ENCODE measurements at regions not wholly inside any gene's neighbourhood (a gene's known extent, or its start where the extent isn't known, plus 50 kb on each side); places are given as distances from the start of the nearest gene placed in this dataset.

- peaks cover 2% of the 10 kb centered on the region for H3K27me3 Mint-ChIP-seq
- POLR2A ChIA-PET = no interaction called here
- CTCF ChIA-PET = no interaction called here
- no peak overlapping the region for H3K4me3 Mint-ChIP-seq
- no peak overlapping the region for H3K4me3 ChIP-seq (ENCODE audit: control extremely low read depth in 1 of 5, extremely low read depth in 1 of 5, insufficient read depth in 1 of 5, low read depth in 2 of 5, low read length in 4 of 5)
- H3K27ac ChIP-seq (ENCODE audit: low read length in 2 of 2) = no peak overlapping the region
- H4K20me1 ChIP-seq (ENCODE audit: control insufficient read depth, insufficient read depth, low read length, poor library complexity, severe bottlenecking) = no peaks in the 10 kb centered on the region
- H3K4me1 Mint-ChIP-seq = peaks cover 21% of the 10 kb centered on the region
- H3K36me3 ChIP-seq (replicated peaks in 1 of 2; ENCODE audit: control extremely low read depth in 1 of 2, control insufficient read depth in 1 of 2, extremely low read depth in 1 of 2, insufficient read depth in 2 of 2, low read length in 1 of 2) = no peaks in the 10 kb centered on the region
- no peak for TF ChIP-seq EZH2 (IDR thresholded peaks at IDR 0.05; ENCODE audit: borderline replicate concordance, insufficient read depth, low read depth, low read length, poor library complexity, severe bottlenecking)
- TF ChIP-seq, protein P1, sequence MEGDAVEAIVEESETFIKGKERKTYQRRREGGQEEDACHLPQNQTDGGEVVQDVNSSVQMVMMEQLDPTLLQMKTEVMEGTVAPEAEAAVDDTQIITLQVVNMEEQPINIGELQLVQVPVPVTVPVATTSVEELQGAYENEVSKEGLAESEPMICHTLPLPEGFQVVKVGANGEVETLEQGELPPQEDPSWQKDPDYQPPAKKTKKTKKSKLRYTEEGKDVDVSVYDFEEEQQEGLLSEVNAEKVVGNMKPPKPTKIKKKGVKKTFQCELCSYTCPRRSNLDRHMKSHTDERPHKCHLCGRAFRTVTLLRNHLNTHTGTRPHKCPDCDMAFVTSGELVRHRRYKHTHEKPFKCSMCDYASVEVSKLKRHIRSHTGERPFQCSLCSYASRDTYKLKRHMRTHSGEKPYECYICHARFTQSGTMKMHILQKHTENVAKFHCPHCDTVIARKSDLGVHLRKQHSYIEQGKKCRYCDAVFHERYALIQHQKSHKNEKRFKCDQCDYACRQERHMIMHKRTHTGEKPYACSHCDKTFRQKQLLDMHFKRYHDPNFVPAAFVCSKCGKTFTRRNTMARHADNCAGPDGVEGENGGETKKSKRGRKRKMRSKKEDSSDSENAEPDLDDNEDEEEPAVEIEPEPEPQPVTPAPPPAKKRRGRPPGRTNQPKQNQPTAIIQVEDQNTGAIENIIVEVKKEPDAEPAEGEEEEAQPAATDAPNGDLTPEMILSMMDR (IDR thresholded peaks at IDR 0.05) = no peak
- no peak overlapping the region for H3K9ac ChIP-seq (ENCODE audit: low read length)
- ATAC-seq (ENCODE audit: low read depth) (no peak), DNase-seq (no peak)
- H3K4me2 ChIP-seq (replicated peaks; ENCODE audit: low read depth, low read length, poor library complexity, severe bottlenecking) = no peak overlapping the region
- H3K27me3 ChIP-seq (replicated peaks in 1 of 4; ENCODE audit: control extremely low read depth in 1 of 4, control insufficient read depth in 3 of 4, insufficient read depth in 4 of 4, low read length in 3 of 4) = no peaks in the 10 kb centered on the region
- intact Hi-C loops (cut with micrococcal nuclease) = no loop called here
- H2AFZ ChIP-seq (ENCODE audit: insufficient read depth, low read depth, low read length, poor library complexity, severe bottlenecking) = no peak overlapping the region
- no peaks in the 10 kb centered on the region for H3K9me3 ChIP-seq (ENCODE audit: control extremely low read depth in 1 of 3, control insufficient read depth in 2 of 3, insufficient read depth in 1 of 3, low read length in 2 of 3)
- peaks cover 11 to 14% of the 10 kb centered on the region in 2 donors for H3K4me1 ChIP-seq (ENCODE audit: control insufficient read depth in 2 of 2, insufficient read depth in 2 of 2, low read length in 2 of 2)
- no peaks in the 10 kb centered on the region for H3K9me3 Mint-ChIP-seq (ENCODE audit: insufficient read depth)
- no peak overlapping the region for H3K27ac Mint-ChIP-seq
- no peaks in the 10 kb centered on the region for H3K79me2 ChIP-seq (ENCODE audit: control insufficient read depth, insufficient read depth, low read length)
Observed at GRCh38 chr1:200332716-200333115, 77.1 kb downstream of the ZNF281 start.

DNA sequence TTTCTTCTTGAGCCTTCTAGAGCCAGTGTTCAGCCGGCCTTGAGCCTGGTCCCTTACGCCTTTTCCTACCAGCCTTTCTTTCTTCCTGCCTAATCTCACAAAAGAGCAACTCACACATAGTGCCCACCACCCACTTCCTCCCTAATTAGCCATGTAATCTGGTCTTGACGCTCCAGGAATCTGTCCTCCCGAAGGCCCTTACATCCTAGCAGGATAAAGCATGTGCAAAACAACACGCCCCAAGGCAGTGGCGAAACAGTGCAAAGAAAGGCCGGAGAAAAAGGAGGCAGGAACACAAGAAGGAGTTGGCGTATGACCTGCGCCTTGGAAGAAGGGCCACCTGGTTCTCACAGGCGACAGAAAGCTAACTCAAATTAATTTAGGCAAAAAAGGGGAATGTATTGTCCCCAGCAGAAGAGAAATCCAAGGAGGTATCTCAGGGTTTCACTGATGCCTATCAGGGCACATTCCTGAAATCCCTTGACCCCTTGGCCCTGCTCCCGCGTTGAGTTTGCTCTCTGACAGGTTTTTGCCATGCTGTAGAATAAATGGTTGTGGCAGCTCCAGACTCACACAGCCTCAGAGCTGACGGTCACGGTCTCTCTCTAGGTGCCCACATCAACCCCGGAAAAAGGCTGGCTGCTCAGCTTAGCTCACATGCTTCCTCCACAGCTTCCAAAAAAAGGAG, 79.0 kb downstream of the ZNF281 start:
- Histone ChIP-seq H3K27ac (ENCODE audit: low read length in 2 of 2) (no peak overlapping the region), H3K9me3 (ENCODE audit: control extremely low read depth in 1 of 3, control insufficient read depth in 2 of 3, insufficient read depth in 1 of 3, low read length in 2 of 3) (no peaks in the 10 kb centered on the region), H3K27me3 (replicated peaks in 1 of 4; ENCODE audit: control extremely low read depth in 1 of 4, control insufficient read depth in 3 of 4, insufficient read depth in 4 of 4, low read length in 3 of 4) (no peaks in the 10 kb centered on the region), H3K4me1 (ENCODE audit: control insufficient read depth in 2 of 2, insufficient read depth in 2 of 2, low read length in 2 of 2) (no peaks in the 10 kb centered on the region), H3K4me3 (ENCODE audit: control extremely low read depth in 1 of 5, extremely low read depth in 1 of 5, insufficient read depth in 1 of 5, low read depth in 2 of 5, low read length in 4 of 5) (no peak overlapping the region), H2AFZ (ENCODE audit: insufficient read depth, low read depth, low read length, poor library complexity, severe bottlenecking) (no peak overlapping the region), H4K20me1 (ENCODE audit: control insufficient read depth, insufficient read depth, low read length, poor library complexity, severe bottlenecking) (no peaks in the 10 kb centered on the region), H3K36me3 (replicated peaks in 1 of 2; ENCODE audit: control extremely low read depth in 1 of 2, control insufficient read depth in 1 of 2, extremely low read depth in 1 of 2, insufficient read depth in 2 of 2, low read length in 1 of 2) (no peaks in the 10 kb centered on the region), H3K9ac (ENCODE audit: low read length) (no peak overlapping the region), H3K79me2 (ENCODE audit: control insufficient read depth, insufficient read depth, low read length) (no peaks in the 10 kb centered on the region), H3K4me2 (replicated peaks; ENCODE audit: low read depth, low read length, poor library complexity, severe bottlenecking) (no peak overlapping the region)
- 91% methylated on average over 12 of the region's 15 CpGs for WGBS (ENCODE audit: insufficient coverage)
- CTCF ChIA-PET = no interaction called here
- Mint-ChIP-seq H3K4me1 (peaks cover 4% of the 10 kb centered on the region), H3K27ac (no peak overlapping the region), H3K27me3 (peaks cover 6% of the 10 kb centered on the region), H3K9me3 (ENCODE audit: insufficient read depth) (no peaks in the 10 kb centered on the region), H3K4me3 (no peak overlapping the region)
- TF ChIP-seq, protein P1 (IDR thresholded peaks at IDR 0.05) = no peak
- TF ChIP-seq EZH2 (IDR thresholded peaks at IDR 0.05; ENCODE audit: borderline replicate concordance, insufficient read depth, low read depth, low read length, poor library complexity, severe bottlenecking) = no peak
- POLR2A ChIA-PET = no interaction called here
- intact Hi-C loops (cut with micrococcal nuclease) = no loop called here
- no peak for ATAC-seq (ENCODE audit: low read depth)
- no peak for DNase-seq
